Stomach (tissue), 8 donors: ENCODE measurements at regions not wholly inside any gene's neighbourhood (a gene's known extent, or its start where the extent isn't known, plus 50 kb on each side); places are given as distances from the start of the nearest gene placed in this dataset.
"Not testable (repeated sequence)": the region's sequence is repeated elsewhere in the genome, so short reads cannot be mapped to it uniquely, and the experiment has no call there.

Experiments
- DNase-seq, 2 donors: peaks; one replicate each; pipeline versions ENCODE4 v3.0.0 to v3.0.0-alpha.2; 2013 to 2019
- H3K27ac ChIP-seq, 5 donors: fragments of 200-600 bp in 4 of 5; sonication (generic) in 4 of 5; one replicate each; pipeline ENCODE4 v1.5.1; 2013 to 2019; ENCODE audit warnings: mild to moderate bottlenecking in 1 of 5, moderate library complexity in 1 of 5
- H3K27me3 ChIP-seq, 3 donors: fragments of 200-600 bp; sonication (generic); one replicate each; pipeline ENCODE4 v1.5.1; 2017 to 2019; ENCODE audit warnings: mixed run types in 1 of 3
- H3K36me3 ChIP-seq, 4 donors: fragments of 200-600 bp; sonication (generic); 1 replicate in 3 of 4; 2 replicates in 1 of 4; pipeline ENCODE4 v1.5.1; 2016 to 2019
- H3K4me1 ChIP-seq, 4 donors: fragments of 200-600 bp; sonication (generic); one replicate each; pipeline ENCODE4 v1.5.1; 2016 to 2019
- H3K4me3 ChIP-seq, 4 donors: fragments of 200-600 bp; sonication (generic) in 3 of 4; one replicate each; pipeline ENCODE4 v1.5.1; 2016 to 2019; ENCODE audit warnings: mild to moderate bottlenecking in 1 of 4
- H3K9me3 ChIP-seq, 4 donors: fragments of 200-600 bp; sonication (generic); one replicate each; pipeline ENCODE4 v1.5.1; 2016 to 2019
- EP300 ChIP-seq: sonication (generic); formaldehyde crosslinking; IDR thresholded peaks from one replicate; pipeline ENCODE4 v1.6.1; 2017; ENCODE audit warnings: antibody characterized with exemption
- POLR2A ChIP-seq, 4 donors: fragments of 450-650 bp; IDR thresholded peaks; one replicate each; pipeline ENCODE4 v1.6.1; 2016; ENCODE audit warnings: antibody characterized with exemption in 4 of 4, control low read depth in 2 of 4, mild to moderate bottlenecking in 1 of 4, moderate library complexity in 1 of 4
- POLR2AphosphoS5 ChIP-seq, 3 donors: sonication (generic); formaldehyde crosslinking; IDR thresholded peaks; one replicate each; pipeline ENCODE4 v1.6.1; 2016; ENCODE audit warnings: antibody characterized with exemption in 3 of 3
- WGBS, 5 donors: extraction: QIAGEN DNeasy Blood & Tissue Kit in 3 of 5; methylation state at CpG; one replicate each; pipeline versions ENCODE4 v1.1.5 to v1.1.7; 2013 to 2018; 5-methylcytosine and 5-hydroxymethylcytosine counted together
- intact Hi-C: fragments of 100-400 bp; cut with DNase I; formaldehyde crosslinking; loops from one replicate; pipeline ENCODE4 v1.15.1; 2023; ENCODE audit warnings: low total_unique reads
- TF ChIP-seq, protein P1 (sequence below), 7 experiments: fragments of 450-650 bp in 4 of 7; fragments of 200-600 bp in 3 of 7; sonication (generic) in 3 of 7; IDR thresholded peaks; one replicate each; pipeline ENCODE4 v1.5.1; 2016 to 2019; ENCODE audit warnings: antibody characterized with exemption in 7 of 7, control low read depth in 2 of 7, mild to moderate bottlenecking in 1 of 7
- donor health status: healthy with polysubstance abuse.
- donor health status: Bipolar disorder and iron deficiency.
- donor health status: healthy.

DNA sequence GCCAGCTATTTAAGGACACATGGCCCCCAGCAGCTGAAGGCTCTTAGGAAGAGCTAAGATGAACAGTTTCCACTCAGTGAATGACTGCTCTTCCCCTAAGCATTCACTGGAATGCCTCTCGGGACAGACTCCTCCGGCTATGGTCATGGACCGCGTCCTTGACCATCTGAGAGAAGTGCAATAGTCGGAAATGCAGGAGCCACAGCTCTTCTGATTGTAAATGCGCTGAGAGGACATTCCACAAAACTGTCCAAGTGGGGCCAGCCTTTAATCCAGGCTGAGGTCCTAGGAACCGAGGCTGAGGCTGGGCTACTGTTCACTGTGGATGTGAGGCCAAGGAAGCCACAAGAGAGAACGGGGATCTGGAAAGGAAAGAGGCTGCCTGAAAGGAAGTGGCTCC, 162.0 kb upstream of the TMEM72 start:
- DNase-seq, result no peak
- Histone ChIP-seq H3K4me1 (peaks cover 0 to 18% (median 11%) of the 10 kb centered on the region in 4 donors), H3K36me3 (no peaks in the 10 kb centered on the region), H3K27ac (no peak overlapping the region), H3K27me3 (no peaks in the 10 kb centered on the region), H3K4me3 (no peak overlapping the region), H3K9me3 (peaks cover 0 to 8% (median 0%) of the 10 kb centered on the region in 4 donors)
- intact Hi-C loops, result no loop called here
- TF ChIP-seq POLR2A (IDR thresholded peaks at IDR 0.05) (no peak), EP300 (no peak)
- TF ChIP-seq, protein P1, sequence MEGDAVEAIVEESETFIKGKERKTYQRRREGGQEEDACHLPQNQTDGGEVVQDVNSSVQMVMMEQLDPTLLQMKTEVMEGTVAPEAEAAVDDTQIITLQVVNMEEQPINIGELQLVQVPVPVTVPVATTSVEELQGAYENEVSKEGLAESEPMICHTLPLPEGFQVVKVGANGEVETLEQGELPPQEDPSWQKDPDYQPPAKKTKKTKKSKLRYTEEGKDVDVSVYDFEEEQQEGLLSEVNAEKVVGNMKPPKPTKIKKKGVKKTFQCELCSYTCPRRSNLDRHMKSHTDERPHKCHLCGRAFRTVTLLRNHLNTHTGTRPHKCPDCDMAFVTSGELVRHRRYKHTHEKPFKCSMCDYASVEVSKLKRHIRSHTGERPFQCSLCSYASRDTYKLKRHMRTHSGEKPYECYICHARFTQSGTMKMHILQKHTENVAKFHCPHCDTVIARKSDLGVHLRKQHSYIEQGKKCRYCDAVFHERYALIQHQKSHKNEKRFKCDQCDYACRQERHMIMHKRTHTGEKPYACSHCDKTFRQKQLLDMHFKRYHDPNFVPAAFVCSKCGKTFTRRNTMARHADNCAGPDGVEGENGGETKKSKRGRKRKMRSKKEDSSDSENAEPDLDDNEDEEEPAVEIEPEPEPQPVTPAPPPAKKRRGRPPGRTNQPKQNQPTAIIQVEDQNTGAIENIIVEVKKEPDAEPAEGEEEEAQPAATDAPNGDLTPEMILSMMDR (IDR thresholded peaks at IDR 0.05), result no peak
- 90 to 95% (median 94%) methylated on average over 8 of the region's 8 CpGs for WGBS, 5 donors

- Histone ChIP-seq H3K4me1 (peaks cover 0 to 18% (median 11%) of the 10 kb centered on the region in 4 donors), H3K27me3 (no peaks in the 10 kb centered on the region), H3K36me3 (no peaks in the 10 kb centered on the region), H3K27ac (peak overlapping the region in 2 of 5 donors; percentile 8 to 48), H3K4me3 (no peak overlapping the region), H3K9me3 (peaks cover 0 to 8% (median 0%) of the 10 kb centered on the region in 4 donors)
- no peak for TF ChIP-seq EP300
- no peak for TF ChIP-seq POLR2A (IDR thresholded peaks at IDR 0.05)
- TF ChIP-seq POLR2AphosphoS5 (IDR thresholded peaks at IDR 0.05), result peak in 1 of 3 donors; percentile 16
- DNase-seq, result peak in 1 of 2 donors; percentile 37
- intact Hi-C loops, result no loop called here
- WGBS, 5 donors, result 46 to 64% (median 59%) methylated on average over 4 of the region's 4 CpGs
Observed at GRCh38 chr10:44752451-44753441, 158.4 kb upstream of the TMEM72 start.

GRCh38 chr10:44754355-44754754, 156.8 kb upstream of the TMEM72 start:
- intact Hi-C loops, DNase-seq, H3K4me3 ChIP-seq, H3K9me3 ChIP-seq, H3K36me3 ChIP-seq, H3K27me3 ChIP-seq, H3K27ac ChIP-seq: not testable (repeated sequence)
- WGBS, 5 donors, result 89 to 97% (median 92%) methylated on average over 2 of the region's 2 CpGs
- H3K4me1 ChIP-seq, result peaks cover 0 to 18% (median 11%) of the 10 kb centered on the region in 4 donors

DNA sequence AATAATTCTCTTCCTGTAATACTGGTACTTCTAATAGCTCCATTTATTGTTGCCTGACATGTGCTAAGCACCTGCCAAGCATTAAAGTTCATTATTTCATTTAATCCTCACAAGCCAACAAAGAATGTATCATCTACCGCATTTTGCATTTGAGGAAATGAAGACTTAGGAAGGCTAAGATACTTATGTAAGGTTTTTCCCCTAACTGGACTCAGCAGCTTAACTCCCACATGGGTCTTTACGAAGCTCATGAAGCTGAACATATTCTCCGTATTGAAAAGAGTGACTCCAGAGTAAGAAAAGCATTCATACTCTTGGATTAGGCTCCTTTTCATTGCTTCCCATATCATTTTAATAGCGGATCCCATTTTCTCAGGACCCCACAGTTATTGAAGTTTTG, 155.7 kb upstream of the TMEM72 start:
- H3K27me3 ChIP-seq, result no peaks in the 10 kb centered on the region
- H3K4me3 ChIP-seq, result no peak overlapping the region
- WGBS, 5 donors, result 86 to 92% (median 91%) methylated on average over 4 of the region's 4 CpGs
- H3K36me3 ChIP-seq, result no peaks in the 10 kb centered on the region
- no peaks in the 10 kb centered on the region for H3K9me3 ChIP-seq
- TF ChIP-seq POLR2AphosphoS5 (IDR thresholded peaks at IDR 0.05), result no peak
- no peak for TF ChIP-seq EP300
- TF ChIP-seq POLR2A (IDR thresholded peaks at IDR 0.05), result no peak
- TF ChIP-seq, protein P1 (IDR thresholded peaks at IDR 0.05), result no peak
- no peak for DNase-seq
- H3K4me1 ChIP-seq, result peaks cover 0 to 18% (median 11%) of the 10 kb centered on the region in 4 donors
- H3K27ac ChIP-seq, result no peak overlapping the region
- intact Hi-C loops, result no loop called here

DNA sequence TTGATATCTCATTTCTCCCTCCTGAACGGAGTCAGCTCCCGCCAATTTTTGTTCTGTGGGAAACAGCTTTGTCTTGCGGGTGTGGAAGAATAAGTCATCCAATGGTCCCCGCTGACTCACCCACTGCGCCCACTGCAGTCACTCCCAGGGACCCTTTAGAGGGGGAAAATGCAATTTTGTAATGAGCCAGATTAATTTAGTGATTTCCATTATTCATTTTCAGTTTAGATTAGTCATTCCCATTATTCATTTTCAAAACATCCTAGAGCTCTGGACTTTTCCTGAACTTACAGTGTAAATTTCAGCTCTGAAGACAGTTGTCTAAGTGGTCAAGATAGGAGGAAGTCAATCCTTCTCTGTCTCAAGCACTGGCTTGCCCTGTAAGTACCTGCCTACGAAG, 154.9 kb upstream of the TMEM72 start:
- no peak for DNase-seq
- peaks cover 0 to 18% (median 11%) of the 10 kb centered on the region in 4 donors for H3K4me1 ChIP-seq
- 73 to 92% (median 89%) methylated on average over 6 of the region's 6 CpGs for WGBS, 5 donors
- no peaks in the 10 kb centered on the region for H3K36me3 ChIP-seq
- no peak for TF ChIP-seq EP300
- TF ChIP-seq POLR2A (IDR thresholded peaks at IDR 0.05), result no peak
- TF ChIP-seq POLR2AphosphoS5 (IDR thresholded peaks at IDR 0.05), result no peak
- TF ChIP-seq, protein P1 (IDR thresholded peaks at IDR 0.05), result no peak
- intact Hi-C loops, result no loop called here
- H3K9me3 ChIP-seq, result no peaks in the 10 kb centered on the region
- H3K4me3 ChIP-seq, result no peak overlapping the region
- H3K27ac ChIP-seq, result no peak overlapping the region
- no peaks in the 10 kb centered on the region for H3K27me3 ChIP-seq
